Dermis microvascular lymphatic vessel endothelial cell (primary cell): ENCODE measurements at regions not wholly inside any gene's neighbourhood (a gene's known extent, or its start where the extent isn't known, plus 50 kb on each side); places are given as distances from the start of the nearest gene placed in this dataset.
A peak's percentile ranks its signal among the peaks of the same experiment; 100 is the strongest.

ENCODE experiments used
- DNase-seq, 2 donors: peaks; one replicate each; pipeline versions ENCODE4 v3.0.0 to v3.0.0-alpha.2; 2010; ENCODE audit warnings: low read depth in 2 of 2

DNA sequence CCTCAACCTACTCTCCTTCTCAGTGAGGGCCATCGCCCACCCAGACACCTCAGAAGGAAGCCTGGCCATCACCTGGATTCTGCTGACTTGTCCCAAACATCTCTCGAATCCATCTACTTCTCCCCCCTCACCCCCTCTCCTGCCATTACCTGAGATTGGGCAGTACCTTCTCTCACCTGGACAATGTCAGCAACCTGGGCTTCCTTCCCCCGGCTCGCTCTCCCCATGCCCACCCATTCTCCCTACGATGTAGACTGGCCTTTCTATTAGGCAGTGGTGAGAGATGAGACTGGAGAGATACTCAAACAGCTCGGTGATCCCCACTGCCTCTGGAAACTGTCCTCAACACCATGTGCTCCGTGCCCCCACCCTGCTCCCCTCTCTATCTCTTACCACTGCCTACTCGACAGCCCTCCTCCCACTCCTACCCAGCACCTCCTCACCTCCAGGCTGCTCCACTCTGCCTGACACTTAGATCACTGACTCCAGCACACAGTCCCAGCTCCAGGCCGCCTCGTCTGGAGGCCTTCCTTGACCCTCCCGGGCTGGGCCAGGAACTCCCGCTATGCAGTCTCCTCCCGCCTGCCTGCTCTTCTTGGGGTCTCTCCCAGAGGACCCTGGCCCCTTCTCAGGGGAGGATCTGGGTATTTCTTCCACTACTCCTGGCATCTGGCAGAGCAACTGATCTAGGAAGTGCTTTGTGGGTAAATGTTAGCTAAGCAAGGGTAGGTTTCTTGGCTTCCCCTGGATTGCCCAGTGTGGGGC is 235.8 kb upstream of the NLRP1 start:
- DNase-seq = no peak

GRCh38 chr17:5820721-5821456 is 236.6 kb upstream of the NLRP1 start:
- DNase-seq = no peak

- DNase-seq = no peak
These were observed 237.5 kb upstream of the NLRP1 start for GRCh38 chr17:5821803-5822202.

GRCh38 chr17:5822281-5823060 is 238.2 kb upstream of the NLRP1 start:
- no peak for DNase-seq

- DNase-seq = no peak
These were observed 238.9 kb upstream of the NLRP1 start for GRCh38 chr17:5823219-5823618.

DNA sequence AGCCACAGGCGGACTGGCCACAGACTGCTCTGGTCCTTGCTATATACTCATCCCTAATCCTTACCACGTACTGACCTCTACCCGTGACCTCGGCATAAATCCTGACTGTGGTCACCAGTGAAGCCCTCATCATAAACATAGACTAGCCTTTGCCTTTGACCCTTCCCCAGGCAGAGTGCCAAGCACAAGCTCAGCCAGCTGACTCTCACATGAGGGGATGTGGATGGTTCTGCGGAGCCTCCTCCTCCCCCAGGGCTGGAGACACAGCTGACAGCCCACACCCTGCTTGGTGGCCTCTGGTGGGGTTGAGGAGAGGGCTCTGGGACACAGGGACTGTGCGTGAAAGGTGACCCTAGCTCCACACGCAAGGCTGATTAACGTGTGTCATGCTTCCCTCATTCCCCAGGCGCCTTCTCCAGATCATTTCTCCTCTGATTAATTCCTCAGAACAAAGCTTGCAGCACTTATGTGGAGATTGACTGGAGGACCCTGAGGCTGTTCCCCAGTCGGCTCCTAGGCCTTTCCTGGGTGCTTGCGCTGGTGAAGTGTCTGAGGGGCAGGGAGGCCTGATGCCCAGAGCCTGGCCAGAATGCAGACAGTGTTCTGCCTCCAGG is 241.5 kb upstream of the NLRP1 start:
- peak; percentile 59 to 80 for DNase-seq

DNA sequence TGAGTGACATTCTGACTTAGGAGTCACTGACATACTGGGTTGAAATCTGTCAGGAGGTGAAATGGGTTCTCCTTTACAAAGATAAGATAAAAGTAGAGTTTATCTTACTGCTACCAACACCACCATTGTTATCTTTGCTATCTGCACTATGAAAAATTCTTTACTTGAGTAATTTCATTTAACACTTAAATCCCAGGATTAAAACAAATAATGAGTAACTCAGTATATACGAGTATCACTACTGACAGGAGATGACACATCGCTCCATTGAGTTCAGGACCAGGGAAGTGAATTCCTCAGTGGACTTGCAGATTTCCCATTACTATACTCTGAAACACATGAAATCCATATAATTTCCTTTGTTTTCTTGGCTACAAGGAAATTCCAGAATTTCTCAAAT is 242.1 kb upstream of the NLRP1 start:
- peak in 1 of 2 donors; percentile 76 for DNase-seq

DNA sequence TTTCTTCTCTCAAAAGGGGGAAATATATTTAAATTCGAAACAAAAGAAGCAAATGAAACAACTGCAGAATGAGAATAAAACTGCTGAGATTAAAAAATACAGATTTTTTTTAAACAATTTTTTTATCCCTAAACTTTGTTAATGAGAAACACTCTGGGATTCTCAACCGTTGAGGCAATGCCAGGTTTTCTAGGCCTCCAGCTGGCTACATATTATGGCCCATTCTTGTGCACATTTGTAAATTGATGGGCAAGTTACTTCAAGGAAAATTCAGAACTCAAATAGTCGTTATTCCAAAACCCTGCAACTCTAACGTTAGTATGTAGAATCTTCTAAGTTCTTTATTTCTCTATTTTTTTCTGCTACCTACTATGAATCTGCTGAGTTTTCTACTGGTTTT is 239.3 kb upstream of the WSCD1 start:
- DNase-seq = no peak

DNA sequence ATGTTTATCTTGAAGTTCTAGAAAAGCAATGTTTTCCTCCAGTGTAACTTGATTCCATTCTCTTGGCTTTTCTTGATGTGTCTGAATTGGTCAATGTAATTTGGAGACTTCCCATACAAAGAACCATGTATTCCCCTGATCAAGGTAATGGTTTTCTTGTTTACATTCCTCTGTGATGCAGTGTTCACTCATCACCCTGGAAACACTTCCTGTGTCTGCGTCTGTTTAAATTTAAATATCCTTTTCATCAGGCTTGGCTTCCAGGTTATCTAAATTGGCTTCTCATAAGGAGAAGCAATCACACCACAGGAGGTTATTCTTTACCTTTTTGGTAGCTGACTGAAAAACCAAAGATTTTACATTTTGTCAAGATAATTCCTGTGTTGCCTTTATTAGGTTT is 237.3 kb upstream of the WSCD1 start:
- DNase-seq = peak; percentile 66 to 88

GRCh38 chr17:5837055-5837491 is 233.1 kb upstream of the WSCD1 start:
- peak; percentile 79 to 81 for DNase-seq

- DNase-seq = no peak
These were observed 231.4 kb upstream of the WSCD1 start for GRCh38 chr17:5838661-5839300.

DNA sequence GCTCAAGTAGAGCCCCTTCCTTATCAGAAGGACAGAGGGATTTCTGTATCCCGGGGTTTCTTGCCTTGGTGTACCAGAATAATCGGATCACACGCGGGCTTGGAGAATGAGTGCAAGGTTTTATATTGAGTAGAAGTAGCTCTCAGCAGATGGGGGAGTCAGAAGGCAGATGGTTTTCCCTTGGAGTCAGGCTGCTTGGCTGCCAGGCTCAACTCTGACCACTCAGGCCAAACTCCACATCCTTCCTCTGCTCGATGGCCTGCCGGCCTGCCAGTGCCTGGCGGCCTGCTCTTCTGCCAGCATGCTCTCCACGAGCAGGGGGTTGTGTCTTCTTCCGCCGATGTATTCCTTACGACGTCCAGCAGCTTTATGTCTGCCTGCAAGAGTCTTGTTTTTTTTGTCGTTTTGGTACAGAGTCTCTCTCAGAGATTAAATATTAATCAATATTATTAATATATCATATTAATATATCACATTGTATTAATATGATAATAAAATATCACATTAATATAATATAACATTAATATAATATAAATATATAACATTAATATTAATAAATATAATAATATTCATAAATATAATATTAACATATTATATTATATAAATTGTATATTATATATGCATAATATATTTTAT is 229.2 kb upstream of the WSCD1 start:
- no peak for DNase-seq

GRCh38 chr17:5841862-5842261 is 228.3 kb upstream of the WSCD1 start:
- DNase-seq = no peak

- no peak for DNase-seq
These were observed 226.7 kb upstream of the WSCD1 start for GRCh38 chr17:5843366-5844026.

DNA sequence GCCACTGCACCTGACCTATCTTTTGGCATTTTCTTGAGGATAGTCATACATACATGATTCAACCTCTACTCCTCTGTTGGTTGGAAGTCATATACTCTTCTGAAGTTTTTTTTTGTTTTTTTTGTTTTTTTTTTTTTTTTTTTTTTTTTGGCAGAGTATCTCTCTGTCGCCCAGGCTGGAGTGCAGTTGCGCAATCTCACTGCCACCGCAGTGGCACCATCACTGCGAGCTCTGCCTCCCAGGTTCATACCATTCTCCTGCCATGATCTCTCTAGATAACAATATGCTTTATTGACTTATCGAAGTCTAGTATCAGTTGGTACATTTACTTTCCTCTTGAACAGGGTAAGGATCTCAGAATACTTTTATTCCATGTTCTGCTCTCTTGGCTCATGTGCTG is 224.2 kb upstream of the WSCD1 start:
- DNase-seq = no peak

DNA sequence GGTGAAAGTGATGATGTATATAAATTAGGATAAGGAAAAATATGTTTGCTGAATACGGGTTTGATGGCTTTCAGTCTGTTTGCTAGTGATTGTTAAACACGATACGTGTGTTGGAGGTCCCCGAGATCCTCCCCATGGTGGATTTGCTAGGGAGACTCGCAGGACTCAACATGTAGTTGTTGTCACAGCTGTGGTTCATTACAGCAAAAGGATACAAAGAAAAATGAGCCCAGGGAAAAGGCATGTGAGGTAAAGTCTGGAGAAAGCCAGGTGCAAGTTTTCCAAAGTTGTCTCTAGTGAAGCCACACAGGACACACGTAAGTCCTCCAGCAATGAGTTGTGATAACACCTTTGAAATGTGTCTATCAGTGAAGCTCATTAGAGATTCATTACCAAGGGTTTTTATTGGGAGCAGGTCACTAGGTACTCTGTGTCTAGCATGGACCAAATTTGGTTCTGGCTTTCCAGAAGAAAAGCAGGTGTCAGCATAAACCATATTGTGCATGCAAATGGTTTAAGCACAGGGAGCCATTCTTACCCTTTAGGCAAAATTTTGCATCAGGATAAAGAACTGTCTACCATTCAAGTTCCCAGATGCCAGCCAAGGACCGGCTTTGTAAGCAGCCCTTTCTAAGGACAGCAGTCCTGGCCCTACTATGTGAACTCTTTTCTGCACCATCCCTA is 215.2 kb upstream of the WSCD1 start:
- DNase-seq = no peak

DNA sequence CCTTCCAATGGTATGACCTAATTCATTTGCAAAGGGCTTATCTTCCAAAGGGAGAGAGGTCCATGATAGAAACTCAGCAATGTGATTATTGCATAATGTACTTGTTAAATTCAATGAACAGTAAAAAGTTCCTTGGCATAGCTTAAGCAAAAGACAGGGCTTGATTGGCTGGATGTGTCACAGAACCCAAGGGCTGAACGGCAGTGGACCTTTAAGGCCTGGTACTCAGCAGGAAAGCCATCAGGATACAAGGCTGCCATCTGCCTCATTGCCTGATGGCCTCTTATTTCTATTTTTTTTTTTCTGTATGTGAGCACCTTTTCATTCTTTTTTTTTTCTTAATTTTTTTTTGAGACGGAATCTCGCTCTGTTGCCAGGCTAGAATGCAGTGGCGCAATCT is 208.9 kb upstream of the WSCD1 start:
- no peak for DNase-seq

DNA sequence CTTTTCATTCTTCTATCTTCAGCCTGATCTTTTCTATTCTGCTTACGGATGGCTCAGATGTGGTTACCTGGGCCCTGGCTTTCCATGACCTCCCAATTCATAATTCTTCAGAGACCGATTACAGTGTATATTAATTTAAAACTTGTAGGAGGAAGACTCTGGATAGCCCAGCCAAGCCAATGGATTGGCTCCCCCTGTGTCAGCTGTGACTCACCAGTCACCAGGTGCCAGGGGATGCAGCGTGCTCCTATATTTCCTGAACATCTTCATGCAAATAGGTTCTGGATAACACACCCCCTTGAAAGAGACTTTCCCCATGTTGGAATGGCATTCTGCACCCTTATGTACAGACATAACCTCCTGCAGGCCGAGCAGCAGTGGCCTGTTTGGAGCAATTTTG is 208.3 kb upstream of the WSCD1 start:
- DNase-seq = no peak

DNA sequence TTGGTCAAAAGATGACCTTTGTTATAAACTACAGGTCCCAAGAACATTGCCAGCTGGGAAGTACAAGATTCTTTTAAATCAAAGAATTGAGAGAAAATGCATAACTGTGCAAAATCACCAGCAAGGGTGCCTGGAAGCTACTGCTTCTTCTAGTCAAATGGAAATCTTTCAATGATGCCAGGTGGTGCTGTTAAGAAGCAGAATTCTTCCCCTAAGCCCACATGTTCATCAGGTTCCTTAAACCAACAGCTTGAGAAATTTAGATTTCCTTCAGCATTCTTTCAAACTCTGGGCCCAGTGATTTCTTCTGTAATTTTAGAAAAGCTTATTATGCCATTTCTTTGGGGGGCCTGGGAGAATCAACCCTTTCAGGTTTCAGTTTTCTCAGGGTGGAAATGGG is 207.8 kb upstream of the WSCD1 start:
- DNase-seq = no peak
